ENCODE measurements at regions not wholly inside any gene's neighbourhood (a gene's known extent, or its start where the extent isn't known, plus 50 kb on each side); places are given as distances from the start of the nearest gene placed in this dataset.

- no peak for TF ChIP-seq CTCF (IDR thresholded peaks at IDR 0.05; ENCODE audit: low read depth, low read length)
- no peak for TF ChIP-seq EZH2phosphoT487 (IDR thresholded peaks at IDR 0.05; ENCODE audit: low read depth)
- Histone ChIP-seq H3K4me1 (ENCODE audit: low read length) (no peaks in the 10 kb centered on the region), H3K9me3 (ENCODE audit: insufficient read depth, low read length) (no peaks in the 10 kb centered on the region), H3K79me2 (ENCODE audit: low read length) (no peaks in the 10 kb centered on the region), H3K4me2 (ENCODE audit: low read length) (no peak overlapping the region), H3K36me3 (replicated peaks; ENCODE audit: low read depth, low read length) (no peaks in the 10 kb centered on the region), H3K27ac (ENCODE audit: low read length) (no peak overlapping the region), H3K9ac (ENCODE audit: low read length) (no peak overlapping the region), H4K20me1 (ENCODE audit: insufficient read depth, low read length) (no peaks in the 10 kb centered on the region), H3K27me3 (ENCODE audit: low read depth, low read length) (no peaks in the 10 kb centered on the region), H2AFZ (ENCODE audit: low read depth, low read length) (no peak overlapping the region), H3K4me3 (ENCODE audit: low read length) (no peak overlapping the region)
Measured at GRCh38 chr6:117169781-117170281, 95.5 kb upstream of the VGLL2 start.

- H3K4me2 ChIP-seq (ENCODE audit: low read length), result no peak overlapping the region
- H3K4me3 ChIP-seq (ENCODE audit: low read length), result no peak overlapping the region
- H3K27me3 ChIP-seq (ENCODE audit: low read depth, low read length), result no peaks in the 10 kb centered on the region
- TF ChIP-seq EZH2phosphoT487 (IDR thresholded peaks at IDR 0.05; ENCODE audit: low read depth) (no peak), CTCF (IDR thresholded peaks at IDR 0.05; ENCODE audit: low read depth, low read length) (no peak)
- H4K20me1 ChIP-seq (ENCODE audit: insufficient read depth, low read length), result no peaks in the 10 kb centered on the region
- no peaks in the 10 kb centered on the region for H3K36me3 ChIP-seq (replicated peaks; ENCODE audit: low read depth, low read length)
- H3K4me1 ChIP-seq (ENCODE audit: low read length), result no peaks in the 10 kb centered on the region
- no peak overlapping the region for H3K27ac ChIP-seq (ENCODE audit: low read length)
- H3K79me2 ChIP-seq (ENCODE audit: low read length), result no peaks in the 10 kb centered on the region
- H2AFZ ChIP-seq (ENCODE audit: low read depth, low read length), result no peak overlapping the region
- H3K9me3 ChIP-seq (ENCODE audit: insufficient read depth, low read length), result no peaks in the 10 kb centered on the region
- H3K9ac ChIP-seq (ENCODE audit: low read length), result no peak overlapping the region
Measured at GRCh38 chr6:117174835-117175360, 90.5 kb upstream of the VGLL2 start.

- no peaks in the 10 kb centered on the region for H3K36me3 ChIP-seq (replicated peaks; ENCODE audit: low read depth, low read length)
- H3K4me1 ChIP-seq (ENCODE audit: low read length), result no peaks in the 10 kb centered on the region
- H4K20me1 ChIP-seq (ENCODE audit: insufficient read depth, low read length), result no peaks in the 10 kb centered on the region
- no peaks in the 10 kb centered on the region for H3K27me3 ChIP-seq (ENCODE audit: low read depth, low read length)
- no peak overlapping the region for H2AFZ ChIP-seq (ENCODE audit: low read depth, low read length)
- TF ChIP-seq EZH2phosphoT487 (IDR thresholded peaks at IDR 0.05; ENCODE audit: low read depth), result no peak
- TF ChIP-seq CTCF (IDR thresholded peaks at IDR 0.05; ENCODE audit: low read depth, low read length), result peak; percentile 70
- H3K9me3 ChIP-seq (ENCODE audit: insufficient read depth, low read length), result no peaks in the 10 kb centered on the region
- H3K79me2 ChIP-seq (ENCODE audit: low read length), result no peaks in the 10 kb centered on the region
- no peak overlapping the region for H3K4me2 ChIP-seq (ENCODE audit: low read length)
- H3K27ac ChIP-seq (ENCODE audit: low read length), result no peak overlapping the region
- no peak overlapping the region for H3K9ac ChIP-seq (ENCODE audit: low read length)
- no peak overlapping the region for H3K4me3 ChIP-seq (ENCODE audit: low read length)
Measured at GRCh38 chr6:117188627-117189201, 76.6 kb upstream of the VGLL2 start.

GRCh38 chr6:117191009-117191408 is 74.3 kb upstream of the VGLL2 start:
- Histone ChIP-seq H3K27me3 (ENCODE audit: low read depth, low read length) (no peaks in the 10 kb centered on the region), H3K4me2 (ENCODE audit: low read length) (no peak overlapping the region), H3K27ac (ENCODE audit: low read length) (no peak overlapping the region), H4K20me1 (ENCODE audit: insufficient read depth, low read length) (no peaks in the 10 kb centered on the region), H3K4me3 (ENCODE audit: low read length) (no peak overlapping the region), H2AFZ (ENCODE audit: low read depth, low read length) (no peak overlapping the region), H3K4me1 (ENCODE audit: low read length) (no peaks in the 10 kb centered on the region), H3K9ac (ENCODE audit: low read length) (no peak overlapping the region), H3K79me2 (ENCODE audit: low read length) (no peaks in the 10 kb centered on the region), H3K9me3 (ENCODE audit: insufficient read depth, low read length) (no peaks in the 10 kb centered on the region), H3K36me3 (replicated peaks; ENCODE audit: low read depth, low read length) (no peaks in the 10 kb centered on the region)
- no peak for TF ChIP-seq CTCF (IDR thresholded peaks at IDR 0.05; ENCODE audit: low read depth, low read length)
- no peak for TF ChIP-seq EZH2phosphoT487 (IDR thresholded peaks at IDR 0.05; ENCODE audit: low read depth)
